LNCAP (cell line): ENCODE measurements at regions not wholly inside any gene's neighbourhood (a gene's known extent, or its start where the extent isn't known, plus 50 kb on each side); places are given as distances from the start of the nearest gene placed in this dataset.

Experiments used
- CTCF ChIP-seq: fragments of 450-650 bp; IDR thresholded peaks from 2 replicates; pipeline ENCODE4 v1.5.1; 2017; ENCODE audit warnings: mild to moderate bottlenecking

- TF ChIP-seq CTCF = no peak
Measured at GRCh38 chr4:120446051-120446567, 379.5 kb upstream of the MAD2L1 start.

GRCh38 chr4:120445186-120445585, 378.5 kb upstream of the MAD2L1 start:
- TF ChIP-seq CTCF = no peak

GRCh38 chr4:120443116-120443515, 376.5 kb upstream of the MAD2L1 start:
- TF ChIP-seq CTCF = no peak

GRCh38 chr4:120440730-120441129, 374.1 kb upstream of the MAD2L1 start:
- no peak for TF ChIP-seq CTCF

GRCh38 chr4:120435179-120435578, 368.5 kb upstream of the MAD2L1 start:
- TF ChIP-seq CTCF = no peak

GRCh38 chr4:120434756-120435155, 368.1 kb upstream of the MAD2L1 start:
- no peak for TF ChIP-seq CTCF

GRCh38 chr4:120432301-120432860, 365.7 kb upstream of the MAD2L1 start:
- no peak for TF ChIP-seq CTCF

GRCh38 chr4:120431180-120431579, 364.5 kb upstream of the MAD2L1 start:
- TF ChIP-seq CTCF = no peak
